ENCODE measurements at regions not wholly inside any gene's neighbourhood (a gene's known extent, or its start where the extent isn't known, plus 50 kb on each side); places are given as distances from the start of the nearest gene placed in this dataset.

DNA sequence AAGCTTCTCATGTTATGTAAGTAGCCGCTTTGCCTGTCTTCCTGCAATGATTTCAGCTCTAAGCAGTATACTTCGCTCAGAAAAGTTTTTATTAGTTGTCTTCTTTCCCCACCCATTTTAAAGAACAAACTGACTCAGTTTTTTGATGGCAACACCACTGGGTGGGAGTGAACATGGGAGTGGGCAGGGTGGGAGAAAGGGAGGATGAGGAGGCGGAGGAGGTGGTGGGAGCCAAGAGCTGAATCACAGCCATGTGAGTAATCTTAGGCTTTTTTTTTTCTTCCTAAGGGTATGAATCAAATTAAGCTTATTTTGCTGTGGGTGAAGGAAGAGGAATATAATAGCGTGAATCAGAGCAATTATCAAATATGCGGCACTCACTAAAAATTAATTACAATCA is 574.3 kb upstream of the DIPK2B start:
- TF ChIP-seq, protein P1, sequence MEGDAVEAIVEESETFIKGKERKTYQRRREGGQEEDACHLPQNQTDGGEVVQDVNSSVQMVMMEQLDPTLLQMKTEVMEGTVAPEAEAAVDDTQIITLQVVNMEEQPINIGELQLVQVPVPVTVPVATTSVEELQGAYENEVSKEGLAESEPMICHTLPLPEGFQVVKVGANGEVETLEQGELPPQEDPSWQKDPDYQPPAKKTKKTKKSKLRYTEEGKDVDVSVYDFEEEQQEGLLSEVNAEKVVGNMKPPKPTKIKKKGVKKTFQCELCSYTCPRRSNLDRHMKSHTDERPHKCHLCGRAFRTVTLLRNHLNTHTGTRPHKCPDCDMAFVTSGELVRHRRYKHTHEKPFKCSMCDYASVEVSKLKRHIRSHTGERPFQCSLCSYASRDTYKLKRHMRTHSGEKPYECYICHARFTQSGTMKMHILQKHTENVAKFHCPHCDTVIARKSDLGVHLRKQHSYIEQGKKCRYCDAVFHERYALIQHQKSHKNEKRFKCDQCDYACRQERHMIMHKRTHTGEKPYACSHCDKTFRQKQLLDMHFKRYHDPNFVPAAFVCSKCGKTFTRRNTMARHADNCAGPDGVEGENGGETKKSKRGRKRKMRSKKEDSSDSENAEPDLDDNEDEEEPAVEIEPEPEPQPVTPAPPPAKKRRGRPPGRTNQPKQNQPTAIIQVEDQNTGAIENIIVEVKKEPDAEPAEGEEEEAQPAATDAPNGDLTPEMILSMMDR (optimal IDR thresholded peaks at IDR 0.05 in 1 of 3, IDR thresholded peaks at IDR 0.05 in 1 of 3, conservative IDR thresholded peaks at IDR 0.05 in 1 of 3; ENCODE audit: extremely low read depth in 1 of 3, insufficient read depth in 2 of 3, low read length in 3 of 3) = no peak
- TF ChIP-seq EZH2 (IDR thresholded peaks at IDR 0.05; ENCODE audit: low read length) = no peak
